Trophoblast cell (in vitro differentiated cells and primary cell): ENCODE measurements at regions not wholly inside any gene's neighbourhood (a gene's known extent, or its start where the extent isn't known, plus 50 kb on each side); places are given as distances from the start of the nearest gene placed in this dataset.

Source experiments
- DNase-seq, 2 donors: peaks; one replicate each; pipeline ENCODE4 v3.0.0-alpha.2; 2016
- H2AFZ ChIP-seq: 2 replicates; pipeline ENCODE4 v1.6.1; 2013; ENCODE audit warnings: low read length, moderate library complexity, mild to moderate bottlenecking; ENCODE audit not compliant: insufficient read depth, poor library complexity
- H2AK5ac ChIP-seq: 2 replicates; pipeline ENCODE4 v1.6.1; 2013; ENCODE audit warnings: mild to moderate bottlenecking, low read length
- H2BK120ac ChIP-seq: 2 replicates; pipeline ENCODE4 v1.6.1; 2013; ENCODE audit warnings: low read length, mild to moderate bottlenecking, moderate library complexity; ENCODE audit not compliant: insufficient read depth, poor library complexity
- H2BK12ac ChIP-seq: 2 replicates; pipeline ENCODE4 v1.6.1; 2013; ENCODE audit warnings: mild to moderate bottlenecking, low read length, moderate library complexity
- H2BK5ac ChIP-seq: 2 replicates; pipeline ENCODE4 v1.6.1; 2013; ENCODE audit warnings: low read length, low read depth, moderate library complexity, mild to moderate bottlenecking; ENCODE audit not compliant: poor library complexity
- H3K14ac ChIP-seq: 2 replicates; pipeline ENCODE4 v1.6.1; 2013; ENCODE audit warnings: mild to moderate bottlenecking, low read length
- H3K18ac ChIP-seq: 2 replicates; pipeline ENCODE4 v1.6.1; 2013; ENCODE audit warnings: mild to moderate bottlenecking, low read length
- H3K23ac ChIP-seq: 2 replicates; pipeline ENCODE4 v1.6.1; 2013; ENCODE audit warnings: low read length
- H3K27ac ChIP-seq: 2 replicates; pipeline ENCODE4 v1.5.1; 2013; ENCODE audit warnings: low read depth, mild to moderate bottlenecking, inconsistent platforms, low read length, moderate library complexity
- H3K27me3 ChIP-seq: 2 replicates; pipeline ENCODE4 v1.6.1; 2013; ENCODE audit warnings: inconsistent platforms, mild to moderate bottlenecking, low read length, moderate library complexity; ENCODE audit not compliant: insufficient read depth
- H3K36me3 ChIP-seq, 2 experiments: 1 replicate in 1 of 2; 2 replicates in 1 of 2; pipeline ENCODE4 v1.6.1; 2013; ENCODE audit warnings: low read length in 2 of 2, mild to moderate bottlenecking in 2 of 2, moderate library complexity in 1 of 2; ENCODE audit not compliant: insufficient read depth in 2 of 2, control insufficient read depth in 1 of 2
- H3K4ac ChIP-seq: 2 replicates; pipeline ENCODE4 v1.6.1; 2013; ENCODE audit warnings: low read depth, mild to moderate bottlenecking, low read length, moderate library complexity
- H3K4me1 ChIP-seq, 2 experiments: 1 replicate in 1 of 2; 2 replicates in 1 of 2; pipeline ENCODE4 v1.6.1; 2013; ENCODE audit warnings: low read length in 2 of 2, mild to moderate bottlenecking in 2 of 2, moderate library complexity in 1 of 2; ENCODE audit not compliant: insufficient read depth in 2 of 2, control insufficient read depth in 1 of 2
- H3K4me2 ChIP-seq: 2 replicates; pipeline ENCODE4 v1.6.1; 2013; ENCODE audit warnings: inconsistent platforms, mild to moderate bottlenecking, low read length, moderate library complexity
- H3K4me3 ChIP-seq: 2 replicates; pipeline ENCODE4 v1.5.1; 2013; ENCODE audit warnings: mild to moderate bottlenecking, low read depth, low read length, inconsistent platforms
- H3K79me1 ChIP-seq: one replicate; pipeline ENCODE4 v1.6.1; 2013; ENCODE audit warnings: low read length
- H3K79me2 ChIP-seq: 2 replicates; pipeline ENCODE4 v1.6.1; 2013; ENCODE audit warnings: low read length, mild to moderate bottlenecking; ENCODE audit not compliant: control insufficient read depth, insufficient read depth, poor library complexity
- H3K9ac ChIP-seq: 2 replicates; pipeline ENCODE4 v1.6.1; 2013; ENCODE audit warnings: mild to moderate bottlenecking, low read length
- H3K9me3 ChIP-seq: 2 replicates; pipeline ENCODE4 v1.6.1; 2013; ENCODE audit warnings: low read depth, mild to moderate bottlenecking, control low read depth, inconsistent platforms, low read length; ENCODE audit not compliant: insufficient read depth
- H4K12ac ChIP-seq: 2 replicates; pipeline ENCODE4 v1.6.1; 2013; ENCODE audit warnings: low read depth, mild to moderate bottlenecking, low read length, moderate library complexity
- H4K8ac ChIP-seq: 2 replicates; pipeline ENCODE4 v1.6.1; 2013; ENCODE audit warnings: low read depth, mild to moderate bottlenecking, low read length, moderate library complexity
- H4K91ac ChIP-seq: one replicate; pipeline ENCODE4 v1.6.1; 2013; ENCODE audit warnings: low read depth, mild to moderate bottlenecking, low read length, moderate library complexity
- WGBS: extraction: QIAGEN DNeasy Blood & Tissue Kit; methylation state at CpG from one replicate; pipeline ENCODE4 v1.1.7; 2013; ENCODE audit warnings: missing lambda C conversion rate; ENCODE audit not compliant: insufficient read length, insufficient coverage; ENCODE audit errors: extremely low coverage; 5-methylcytosine and 5-hydroxymethylcytosine counted together

- Histone ChIP-seq H3K27me3 (no peaks in the 10 kb centered on the region), H3K4ac (no peak overlapping the region), H2BK5ac (no peak overlapping the region), H4K91ac (no peak overlapping the region), H2BK120ac (no peak overlapping the region), H2AFZ (no peak overlapping the region), H3K14ac (no peak overlapping the region), H2BK12ac (no peak overlapping the region), H3K4me3 (no peak overlapping the region), H4K8ac (no peak overlapping the region), H2AK5ac (no peak overlapping the region), H3K4me1 (peaks cover 3 to 7% of the 10 kb centered on the region in 2 experiments), H3K79me2 (no peaks in the 10 kb centered on the region), H4K12ac (no peak overlapping the region), H3K36me3 (no peaks in the 10 kb centered on the region), H3K9ac (no peak overlapping the region), H3K23ac (no peak overlapping the region), H3K18ac (no peak overlapping the region), H3K79me1 (peaks cover 7% of the 10 kb centered on the region), H3K4me2 (no peak overlapping the region), H3K9me3 (no peaks in the 10 kb centered on the region), H3K27ac (no peak overlapping the region)
- no peak for DNase-seq
- no CpG with 5 or more reads among the region's 5 CpGs for WGBS
Measured at GRCh38 chr13:69597088-69597487, 510.5 kb upstream of the ATXN8OS start.

- Histone ChIP-seq H3K9ac (no peak overlapping the region), H3K9me3 (no peaks in the 10 kb centered on the region), H3K79me1 (peaks cover 2% of the 10 kb centered on the region), H3K27me3 (no peaks in the 10 kb centered on the region), H3K4me3 (no peak overlapping the region), H2BK12ac (no peak overlapping the region), H3K4ac (no peak overlapping the region), H3K4me1 (peaks cover 0 to 2% of the 10 kb centered on the region in 2 experiments), H4K12ac (no peak overlapping the region), H3K18ac (no peak overlapping the region), H2AK5ac (no peak overlapping the region), H3K14ac (no peak overlapping the region), H3K27ac (no peak overlapping the region), H3K79me2 (no peaks in the 10 kb centered on the region), H4K8ac (no peak overlapping the region), H3K4me2 (no peak overlapping the region), H2AFZ (no peak overlapping the region), H4K91ac (no peak overlapping the region), H3K36me3 (no peaks in the 10 kb centered on the region), H2BK5ac (no peak overlapping the region), H2BK120ac (no peak overlapping the region), H3K23ac (no peak overlapping the region)
- no CpG with 5 or more reads among the region's 1 CpG for WGBS
- no peak for DNase-seq
Measured at GRCh38 chr13:69595181-69595580, 512.4 kb upstream of the ATXN8OS start.

GRCh38 chr13:69591437-69591836, 516.2 kb upstream of the ATXN8OS start:
- H2BK5ac ChIP-seq = no peak overlapping the region
- H3K79me2 ChIP-seq = no peaks in the 10 kb centered on the region
- no peaks in the 10 kb centered on the region for H3K27me3 ChIP-seq
- no peak for DNase-seq
- H2BK12ac ChIP-seq = no peak overlapping the region
- H3K9ac ChIP-seq = no peak overlapping the region
- H3K36me3 ChIP-seq = no peaks in the 10 kb centered on the region
- no peak overlapping the region for H2AK5ac ChIP-seq
- H3K4me3 ChIP-seq = no peak overlapping the region
- H3K23ac ChIP-seq = no peak overlapping the region
- no peak overlapping the region for H3K4me2 ChIP-seq
- H4K8ac ChIP-seq = no peak overlapping the region
- H3K14ac ChIP-seq = no peak overlapping the region
- no peak overlapping the region for H2BK120ac ChIP-seq
- no peak overlapping the region for H3K27ac ChIP-seq
- no CpG with 5 or more reads among the region's 2 CpGs for WGBS
- no peak overlapping the region for H2AFZ ChIP-seq
- H4K91ac ChIP-seq = no peak overlapping the region
- H3K9me3 ChIP-seq = no peaks in the 10 kb centered on the region
- no peaks in the 10 kb centered on the region for H3K4me1 ChIP-seq
- H3K18ac ChIP-seq = no peak overlapping the region
- no peak overlapping the region for H3K4ac ChIP-seq
- H4K12ac ChIP-seq = no peak overlapping the region
- no peaks in the 10 kb centered on the region for H3K79me1 ChIP-seq

DNA sequence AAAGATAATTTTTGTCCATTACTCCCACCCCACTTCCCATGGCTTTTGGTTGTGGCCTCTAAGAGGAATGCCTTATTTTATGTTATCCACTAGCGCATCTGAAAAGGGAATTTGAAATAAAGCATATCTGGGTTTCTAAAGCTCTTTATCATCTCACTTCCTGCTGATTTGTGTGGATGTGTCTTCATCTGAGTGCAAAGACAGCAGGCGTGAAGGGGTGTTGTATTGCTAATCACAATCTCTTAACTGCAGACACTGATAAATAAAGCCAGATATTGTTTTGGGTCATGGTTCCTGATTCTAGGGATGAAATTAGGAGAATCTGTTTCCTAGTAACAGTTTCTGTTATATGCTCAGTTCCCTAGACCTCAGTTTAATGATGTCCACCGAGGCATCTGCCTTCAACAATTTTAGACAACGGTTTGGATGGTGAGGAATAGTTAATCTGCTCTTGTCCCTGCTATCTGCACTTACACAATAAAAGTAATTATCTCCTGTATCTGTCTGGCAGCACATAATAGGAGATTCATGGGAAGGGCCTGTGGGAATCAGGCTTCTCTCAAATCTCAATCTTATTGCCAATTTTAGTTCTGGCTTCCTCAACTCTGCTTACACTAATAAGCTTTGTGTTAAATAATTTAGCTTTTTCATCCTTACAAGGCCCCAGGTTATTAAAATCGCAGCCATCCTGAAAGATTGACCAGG, 517.9 kb upstream of the ATXN8OS start:
- Histone ChIP-seq H3K79me2 (no peaks in the 10 kb centered on the region), H2BK5ac (no peak overlapping the region), H3K4me3 (no peak overlapping the region), H3K27ac (no peak overlapping the region), H3K14ac (no peak overlapping the region), H3K4me2 (no peak overlapping the region), H2AFZ (no peak overlapping the region), H2AK5ac (no peak overlapping the region), H3K27me3 (no peaks in the 10 kb centered on the region), H4K12ac (no peak overlapping the region), H3K9me3 (no peaks in the 10 kb centered on the region), H3K23ac (no peak overlapping the region), H2BK120ac (no peak overlapping the region), H3K36me3 (no peaks in the 10 kb centered on the region), H3K18ac (no peak overlapping the region), H3K9ac (no peak overlapping the region), H4K91ac (no peak overlapping the region), H3K4me1 (no peaks in the 10 kb centered on the region), H2BK12ac (no peak overlapping the region), H3K4ac (no peak overlapping the region), H4K8ac (no peak overlapping the region), H3K79me1 (no peaks in the 10 kb centered on the region)
- WGBS = no CpG with 5 or more reads among the region's 5 CpGs
- no peak for DNase-seq
